SU-DHL-6 (cell line): ENCODE measurements at regions not wholly inside any gene's neighbourhood (a gene's known extent, or its start where the extent isn't known, plus 50 kb on each side); places are given as distances from the start of the nearest gene placed in this dataset.

Experiments
- EZH2phosphoT487 ChIP-seq: fragments of 200-600 bp; sonication (generic), shearing (Covaris generic); conservative IDR thresholded peaks from 2 replicates; pipeline ENCODE4 v1.6.1; 2018; ENCODE audit warnings: mild to moderate bottlenecking, antibody characterized with exemption, low read length, moderate library complexity, mixed read lengths
- TF ChIP-seq, protein P1 (sequence below): fragments of 200-600 bp; sonication (generic); IDR thresholded peaks from one replicate; pipeline ENCODE4 v1.5.1; 2017; ENCODE audit warnings: antibody characterized with exemption, mild to moderate bottlenecking, low read length, moderate library complexity; ENCODE audit not compliant: insufficient read depth, poor library complexity, severe bottlenecking

- TF ChIP-seq, protein P1, sequence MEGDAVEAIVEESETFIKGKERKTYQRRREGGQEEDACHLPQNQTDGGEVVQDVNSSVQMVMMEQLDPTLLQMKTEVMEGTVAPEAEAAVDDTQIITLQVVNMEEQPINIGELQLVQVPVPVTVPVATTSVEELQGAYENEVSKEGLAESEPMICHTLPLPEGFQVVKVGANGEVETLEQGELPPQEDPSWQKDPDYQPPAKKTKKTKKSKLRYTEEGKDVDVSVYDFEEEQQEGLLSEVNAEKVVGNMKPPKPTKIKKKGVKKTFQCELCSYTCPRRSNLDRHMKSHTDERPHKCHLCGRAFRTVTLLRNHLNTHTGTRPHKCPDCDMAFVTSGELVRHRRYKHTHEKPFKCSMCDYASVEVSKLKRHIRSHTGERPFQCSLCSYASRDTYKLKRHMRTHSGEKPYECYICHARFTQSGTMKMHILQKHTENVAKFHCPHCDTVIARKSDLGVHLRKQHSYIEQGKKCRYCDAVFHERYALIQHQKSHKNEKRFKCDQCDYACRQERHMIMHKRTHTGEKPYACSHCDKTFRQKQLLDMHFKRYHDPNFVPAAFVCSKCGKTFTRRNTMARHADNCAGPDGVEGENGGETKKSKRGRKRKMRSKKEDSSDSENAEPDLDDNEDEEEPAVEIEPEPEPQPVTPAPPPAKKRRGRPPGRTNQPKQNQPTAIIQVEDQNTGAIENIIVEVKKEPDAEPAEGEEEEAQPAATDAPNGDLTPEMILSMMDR, result no peak
- no peak for TF ChIP-seq EZH2phosphoT487
These were observed 219.6 kb downstream of the C3orf38 start for GRCh38 chr3:88369337-88369736.
